ENCODE measurements at regions not wholly inside any gene's neighbourhood (a gene's known extent, or its start where the extent isn't known, plus 50 kb on each side); places are given as distances from the start of the nearest gene placed in this dataset.

GRCh38 chr13:50159607-50160006, 144.4 kb downstream of the KCNRG start:
- H3K27ac ChIP-seq, result no peak overlapping the region
- no peak for TF ChIP-seq CTCF (conservative IDR thresholded peaks at IDR 0.05)

- TF ChIP-seq CTCF (conservative IDR thresholded peaks at IDR 0.05), result no peak
- H3K27ac ChIP-seq, result no peak overlapping the region
Measured at GRCh38 chr13:50161052-50161451, 145.8 kb downstream of the KCNRG start.

GRCh38 chr13:50162001-50162400, 146.8 kb downstream of the KCNRG start:
- TF ChIP-seq CTCF (conservative IDR thresholded peaks at IDR 0.05), result no peak
- H3K27ac ChIP-seq, result no peak overlapping the region

- no peak for TF ChIP-seq CTCF (conservative IDR thresholded peaks at IDR 0.05)
- H3K27ac ChIP-seq, result no peak overlapping the region
Measured at GRCh38 chr13:50162567-50162966, 147.3 kb downstream of the KCNRG start.

- no peak overlapping the region for H3K27ac ChIP-seq
- TF ChIP-seq CTCF (conservative IDR thresholded peaks at IDR 0.05), result no peak
Measured at GRCh38 chr13:50167224-50167947, 152.1 kb downstream of the KCNRG start.

- no peak for TF ChIP-seq CTCF (conservative IDR thresholded peaks at IDR 0.05)
- no peak overlapping the region for H3K27ac ChIP-seq
Measured at GRCh38 chr13:50167967-50168366, 152.7 kb downstream of the KCNRG start.

GRCh38 chr13:50168786-50169185, 153.5 kb downstream of the KCNRG start:
- TF ChIP-seq CTCF (conservative IDR thresholded peaks at IDR 0.05), result no peak
- H3K27ac ChIP-seq, result no peak overlapping the region
